Adrenal gland (tissue), 9 donors: ENCODE measurements at regions not wholly inside any gene's neighbourhood (a gene's known extent, or its start where the extent isn't known, plus 50 kb on each side); places are given as distances from the start of the nearest gene placed in this dataset.

Source experiments
- DNase-seq, 7 donors: peaks; one replicate each; pipeline ENCODE4 v3.0.0-alpha.2; 2019 to 2020
- H3K27ac ChIP-seq, 5 donors: fragments of 200-600 bp; sonication (generic) in 4 of 5; 1 replicate in 3 of 5; 2 replicates in 2 of 5; pipeline versions ENCODE4 v1.5.1 to v1.8.0; 2016 to 2020; ENCODE audit warnings: mild to moderate bottlenecking in 1 of 5
- H3K27me3 ChIP-seq: fragments of 200-600 bp; 2 replicates; pipeline ENCODE4 v1.8.0; 2021
- H3K36me3 ChIP-seq, 2 donors: fragments of 200-600 bp; replicated peaks in 1 of 2; 1 replicate in 1 of 2; 2 replicates in 1 of 2; pipeline versions ENCODE4 v1.5.1 to v1.8.0; 2018 to 2022
- H3K4me1 ChIP-seq, 2 donors: fragments of 200-600 bp; replicated peaks in 1 of 2; 1 replicate in 1 of 2; 2 replicates in 1 of 2; pipeline versions ENCODE4 v1.5.1 to v1.8.0; 2018 to 2021
- H3K4me3 ChIP-seq, 4 donors: fragments of 200-600 bp; sonication (generic) in 3 of 4; one replicate each; pipeline ENCODE4 v1.5.1; 2016 to 2018
- H3K9me3 ChIP-seq, 3 donors: fragments of 200-600 bp; sonication (generic) in 1 of 3; replicated peaks in 1 of 3; 1 replicate in 2 of 3; 2 replicates in 1 of 3; pipeline versions ENCODE4 v1.5.1 to v1.8.0; 2016 to 2021
- CTCF ChIP-seq, 6 experiments: fragments of 450-650 bp in 4 of 6; fragments of 200-600 bp in 2 of 6; sonication (generic) in 1 of 6; IDR thresholded peaks; 1 replicate in 5 of 6; 2 replicates in 1 of 6; pipeline versions ENCODE4 v1.5.1 to v1.8.0; 2016 to 2021; ENCODE audit warnings: antibody characterized with exemption in 6 of 6, mild to moderate bottlenecking in 2 of 6, moderate library complexity in 1 of 6
- POLR2A ChIP-seq, 2 donors: fragments of 450-650 bp; IDR thresholded peaks; one replicate each; pipeline ENCODE4 v1.6.1; 2017; ENCODE audit warnings: antibody characterized with exemption in 2 of 2, mild to moderate bottlenecking in 2 of 2, moderate library complexity in 1 of 2
- WGBS, 4 donors: extraction: QIAGEN DNeasy Blood & Tissue Kit in 2 of 4; methylation state at CpG; one replicate each; pipeline versions ENCODE4 v1.1.5 to v1.1.7; 2013 to 2017; 5-methylcytosine and 5-hydroxymethylcytosine counted together
- intact Hi-C, 2 donors: fragments of 100-400 bp; cut with DNase I; formaldehyde crosslinking; loops; one replicate each; pipeline versions ENCODE4 v1.14.1 to v1.15.0; 2022 to 2023
- donor health status: healthy with polysubstance abuse.
- donor health status: Bipolar disorder and iron deficiency.
- donor health status: DM: yes; HTN: yes; CAD: no.
- donor health status: DM: no; HTN: no; CAD: no.
- donor health status: DM: no; HTN: no; CAD: no.

GRCh38 chr13:78256484-78256883 lies 337.9 kb upstream of the EDNRB start:
- TF ChIP-seq POLR2A (IDR thresholded peaks at IDR 0.05) (no peak), CTCF (IDR thresholded peaks at IDR 0.05) (no peak)
- intact Hi-C loops = no loop called here
- no peak overlapping the region for H3K27ac ChIP-seq
- DNase-seq = no peak
- no peaks in the 10 kb centered on the region for H3K9me3 ChIP-seq
- H3K27me3 ChIP-seq = no peaks in the 10 kb centered on the region
- no peaks in the 10 kb centered on the region for H3K4me1 ChIP-seq
- H3K36me3 ChIP-seq = no peaks in the 10 kb centered on the region
- no peak overlapping the region for H3K4me3 ChIP-seq
- 64 to 75% (median 68%) methylated on average over 1 of the region's 1 CpG for WGBS, 4 donors

GRCh38 chr13:78254113-78254512 lies 335.5 kb upstream of the EDNRB start:
- Histone ChIP-seq H3K4me1 (no peaks in the 10 kb centered on the region), H3K27me3 (no peaks in the 10 kb centered on the region), H3K9me3 (no peaks in the 10 kb centered on the region), H3K36me3 (no peaks in the 10 kb centered on the region), H3K4me3 (no peak overlapping the region), H3K27ac (no peak overlapping the region)
- 84 to 92% (median 85%) methylated on average over 3 of the region's 3 CpGs for WGBS, 4 donors
- intact Hi-C loops = no loop called here
- no peak for DNase-seq
- no peak for TF ChIP-seq POLR2A (IDR thresholded peaks at IDR 0.05)
- TF ChIP-seq CTCF (IDR thresholded peaks at IDR 0.05) = no peak

GRCh38 chr13:78247362-78247761 lies 328.7 kb upstream of the EDNRB start:
- Histone ChIP-seq H3K27me3 (no peaks in the 10 kb centered on the region), H3K4me3 (no peak overlapping the region), H3K9me3 (no peaks in the 10 kb centered on the region), H3K27ac (no peak overlapping the region), H3K4me1 (no peaks in the 10 kb centered on the region), H3K36me3 (no peaks in the 10 kb centered on the region)
- intact Hi-C loops = no loop called here
- DNase-seq = no peak
- TF ChIP-seq POLR2A (IDR thresholded peaks at IDR 0.05) = no peak
- TF ChIP-seq CTCF (IDR thresholded peaks at IDR 0.05) = no peak

GRCh38 chr13:78241278-78241919 lies 322.8 kb upstream of the EDNRB start:
- no peak overlapping the region for H3K4me3 ChIP-seq
- H3K9me3 ChIP-seq = no peaks in the 10 kb centered on the region
- intact Hi-C loops = no loop called here
- H3K36me3 ChIP-seq = no peaks in the 10 kb centered on the region
- WGBS, 4 donors = 2 to 5% (median 4%) methylated on average over 4 of the region's 4 CpGs
- peak in 6 of 7 donors; percentile 14 to 50 (median 19) for DNase-seq
- no peaks in the 10 kb centered on the region for H3K4me1 ChIP-seq
- no peaks in the 10 kb centered on the region for H3K27me3 ChIP-seq
- TF ChIP-seq POLR2A (IDR thresholded peaks at IDR 0.05) (no peak), CTCF (IDR thresholded peaks at IDR 0.05) (peak; percentile 17 to 45 (median 32))
- no peak overlapping the region for H3K27ac ChIP-seq
